BLaER1 (cell line): ENCODE measurements at regions not wholly inside any gene's neighbourhood (a gene's known extent, or its start where the extent isn't known, plus 50 kb on each side); places are given as distances from the start of the nearest gene placed in this dataset.

ENCODE experiments used
- H3K27ac ChIP-seq: shearing (Covaris generic); formaldehyde crosslinking; 2 replicates; pipeline ENCODE4 v1.8.1; 2022
- H3K27me3 ChIP-seq: shearing (Covaris generic); formaldehyde crosslinking; 2 replicates; pipeline ENCODE4 v1.8.1; 2022
- H3K36me3 ChIP-seq: shearing (Covaris generic); formaldehyde crosslinking; 2 replicates; pipeline ENCODE4 v1.8.1; 2022
- H3K4me1 ChIP-seq: shearing (Covaris generic); formaldehyde crosslinking; 2 replicates; pipeline ENCODE4 v1.8.1; 2022
- H3K4me2 ChIP-seq: shearing (Covaris generic); formaldehyde crosslinking; 2 replicates; pipeline ENCODE4 v1.8.1; 2022
- H3K4me3 ChIP-seq: shearing (Covaris generic); formaldehyde crosslinking; 2 replicates; pipeline ENCODE4 v1.8.1; 2022
- H3K9ac ChIP-seq: shearing (Covaris generic); formaldehyde crosslinking; 2 replicates; pipeline ENCODE4 v1.8.1; 2022
- H3K9me3 ChIP-seq: shearing (Covaris generic); formaldehyde crosslinking; 2 replicates; pipeline ENCODE4 v1.8.1; 2022
- H4K20me1 ChIP-seq: shearing (Covaris generic); formaldehyde crosslinking; 2 replicates; pipeline ENCODE4 v1.8.1; 2022
- Cebpa-rat ChIP-seq: shearing (Covaris generic); IDR thresholded peaks from 2 replicates; pipeline ENCODE4 v1.8.1; 2022

- H4K20me1 ChIP-seq = no peaks in the 10 kb centered on the region
- no peak for TF ChIP-seq Cebpa-rat
- H3K4me2 ChIP-seq = peak overlapping the region; percentile 84
- 0 out of 2 replicates have a peak, but pooled peaks cover 4% of the 10 kb centered on the region for H3K9me3 ChIP-seq
- no peaks in the 10 kb centered on the region for H3K27me3 ChIP-seq
- no peak overlapping the region for H3K27ac ChIP-seq
- H3K4me1 ChIP-seq = peaks cover 76% of the 10 kb centered on the region
- H3K9ac ChIP-seq = no peak overlapping the region
- no peaks in the 10 kb centered on the region for H3K36me3 ChIP-seq
- no peak overlapping the region for H3K4me3 ChIP-seq
Measured at GRCh38 chr6:105886066-105886813, 199.9 kb upstream of the PRDM1 start.

GRCh38 chr6:105884426-105884825, 201.7 kb upstream of the PRDM1 start:
- Histone ChIP-seq H3K36me3 (no peaks in the 10 kb centered on the region), H3K4me2 (peak overlapping the region; percentile 83), H4K20me1 (no peaks in the 10 kb centered on the region), H3K4me1 (peaks cover 94% of the 10 kb centered on the region), H3K4me3 (no peak overlapping the region), H3K27me3 (no peaks in the 10 kb centered on the region), H3K9me3 (no peaks in the 10 kb centered on the region), H3K27ac (peak overlapping the region; percentile 77), H3K9ac (peak overlapping the region; percentile 54; the same call in 1 of the 2 replicates)
- no peak for TF ChIP-seq Cebpa-rat

- Histone ChIP-seq H3K9ac (peak overlapping the region; percentile 54; the same call in 1 of the 2 replicates), H3K4me3 (no peak overlapping the region), H3K4me2 (peak overlapping the region; percentile 83)
Measured at GRCh38 chr6:105884011-105884410, 202.1 kb upstream of the PRDM1 start.

GRCh38 chr6:105882828-105883227, 203.3 kb upstream of the PRDM1 start:
- Histone ChIP-seq H3K4me2 (peak overlapping the region; percentile 83), H3K36me3 (no peaks in the 10 kb centered on the region), H4K20me1 (no peaks in the 10 kb centered on the region), H3K9me3 (peaks cover 6% of the 10 kb centered on the region; the same call in 1 of the 2 replicates), H3K9ac (no peak overlapping the region), H3K4me1 (peaks cover 95% of the 10 kb centered on the region), H3K27me3 (no peaks in the 10 kb centered on the region), H3K4me3 (no peak overlapping the region), H3K27ac (peak overlapping the region; percentile 77; the same call in 1 of the 2 replicates)
- no peak for TF ChIP-seq Cebpa-rat

More at GRCh38 chr6:105884011-105884410, 202.1 kb upstream of the PRDM1 start:
- Histone ChIP-seq H3K27me3 (no peaks in the 10 kb centered on the region), H3K36me3 (no peaks in the 10 kb centered on the region), H3K9me3 (no peaks in the 10 kb centered on the region), H4K20me1 (no peaks in the 10 kb centered on the region), H3K27ac (peak overlapping the region; percentile 77), H3K4me1 (peaks cover 96% of the 10 kb centered on the region)
- no peak for TF ChIP-seq Cebpa-rat

GRCh38 chr6:105882121-105882803, 203.9 kb upstream of the PRDM1 start:
- Histone ChIP-seq H3K27ac (no peak overlapping the region), H4K20me1 (no peaks in the 10 kb centered on the region), H3K4me1 (peaks cover 95% of the 10 kb centered on the region), H3K9me3 (peaks cover 10% of the 10 kb centered on the region; the same call in 1 of the 2 replicates), H3K9ac (no peak overlapping the region), H3K36me3 (no peaks in the 10 kb centered on the region), H3K4me3 (no peak overlapping the region), H3K27me3 (no peaks in the 10 kb centered on the region), H3K4me2 (peak overlapping the region; percentile 83)
- TF ChIP-seq Cebpa-rat = no peak

GRCh38 chr6:105881608-105882007, 204.5 kb upstream of the PRDM1 start:
- H3K4me2 ChIP-seq = 0 out of 2 replicates have a peak overlapping the region, but pooled peaks have one; percentile 83
- TF ChIP-seq Cebpa-rat = no peak
- no peak overlapping the region for H3K27ac ChIP-seq
- no peak overlapping the region for H3K9ac ChIP-seq
- peaks cover 10% of the 10 kb centered on the region; the same call in 1 of the 2 replicates for H3K9me3 ChIP-seq
- H4K20me1 ChIP-seq = no peaks in the 10 kb centered on the region
- peaks cover 95% of the 10 kb centered on the region for H3K4me1 ChIP-seq
- H3K36me3 ChIP-seq = no peaks in the 10 kb centered on the region
- no peak overlapping the region for H3K4me3 ChIP-seq
- no peaks in the 10 kb centered on the region for H3K27me3 ChIP-seq

- H3K4me2 ChIP-seq = peak overlapping the region; percentile 69
- no peaks in the 10 kb centered on the region for H4K20me1 ChIP-seq
- no peak overlapping the region for H3K4me3 ChIP-seq
- no peaks in the 10 kb centered on the region for H3K36me3 ChIP-seq
- H3K9me3 ChIP-seq = peaks cover 10% of the 10 kb centered on the region; the same call in 1 of the 2 replicates
- no peak overlapping the region for H3K27ac ChIP-seq
- no peak for TF ChIP-seq Cebpa-rat
- H3K27me3 ChIP-seq = no peaks in the 10 kb centered on the region
- H3K4me1 ChIP-seq = peaks cover 95% of the 10 kb centered on the region
- no peak overlapping the region; the same call in 1 of the 2 replicates for H3K9ac ChIP-seq
Measured at GRCh38 chr6:105880030-105880492, 206.1 kb upstream of the PRDM1 start.

- H3K9me3 ChIP-seq = peaks cover 10% of the 10 kb centered on the region; the same call in 1 of the 2 replicates
- no peak overlapping the region for H3K27ac ChIP-seq
- H3K27me3 ChIP-seq = no peaks in the 10 kb centered on the region
- H3K36me3 ChIP-seq = no peaks in the 10 kb centered on the region
- no peak overlapping the region for H3K4me3 ChIP-seq
- H3K4me2 ChIP-seq = peak overlapping the region; percentile 69; the same call in 1 of the 2 replicates
- no peaks in the 10 kb centered on the region for H4K20me1 ChIP-seq
- H3K4me1 ChIP-seq = peaks cover 94% of the 10 kb centered on the region
- H3K9ac ChIP-seq = no peak overlapping the region
- TF ChIP-seq Cebpa-rat = no peak
Measured at GRCh38 chr6:105879146-105879545, 207.0 kb upstream of the PRDM1 start.

GRCh38 chr6:105875974-105876640, 210.0 kb upstream of the PRDM1 start:
- peak overlapping the region; percentile 80 for H3K9ac ChIP-seq
- H3K27me3 ChIP-seq = no peaks in the 10 kb centered on the region
- peaks cover 10% of the 10 kb centered on the region; the same call in 1 of the 2 replicates for H3K9me3 ChIP-seq
- peak overlapping the region; percentile 49 for H3K4me3 ChIP-seq
- H4K20me1 ChIP-seq = no peaks in the 10 kb centered on the region
- H3K4me2 ChIP-seq = peak overlapping the region; percentile 87
- peaks cover 81% of the 10 kb centered on the region for H3K4me1 ChIP-seq
- no peak for TF ChIP-seq Cebpa-rat
- H3K27ac ChIP-seq = peak overlapping the region; percentile 86
- no peaks in the 10 kb centered on the region for H3K36me3 ChIP-seq
